Stimulated activated CD8-positive, alpha-beta memory T cell treated with anti-CD3 and anti-CD28 coated beads, Interleukin-4, amount 100 ng/mL, for 1 hour (primary cell): ENCODE measurements at regions not wholly inside any gene's neighbourhood (a gene's known extent, or its start where the extent isn't known, plus 50 kb on each side); places are given as distances from the start of the nearest gene placed in this dataset.
"Not testable (repeated sequence)": the region's sequence is repeated elsewhere in the genome, so short reads cannot be mapped to it uniquely, and the experiment has no call there.

Experiments used
- DNase-seq, 2 donors: peaks; one replicate each; pipeline ENCODE4 v3.0.0-alpha.2; 2020; ENCODE audit warnings: low read depth in 2 of 2, low spot score in 1 of 2

GRCh38 chr3:31179768-31180167 is 285.3 kb upstream of the GADL1 start:
- no peak for DNase-seq

DNA sequence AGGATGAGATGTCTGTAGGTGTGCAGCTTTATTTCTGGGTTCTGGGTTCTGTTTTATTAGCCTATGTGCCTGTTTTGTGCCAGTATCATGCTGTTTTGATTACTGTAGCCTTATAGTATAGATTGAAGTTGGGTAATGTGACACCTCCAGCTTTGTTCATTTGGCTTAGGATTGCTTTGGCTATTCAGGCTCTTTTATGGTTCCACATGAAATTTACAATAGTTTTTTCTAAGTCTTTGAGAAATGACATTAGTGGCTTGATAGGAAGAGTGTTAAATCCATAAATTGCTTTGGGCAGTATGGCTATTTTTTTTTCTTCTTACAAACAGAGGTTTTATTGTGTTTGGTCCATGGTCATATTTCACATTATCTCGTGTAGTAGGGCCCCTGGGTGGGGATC is 285.8 kb upstream of the GADL1 start:
- DNase-seq: no peak

GRCh38 chr3:31181661-31182060 is 287.2 kb upstream of the GADL1 start:
- DNase-seq: no peak

DNA sequence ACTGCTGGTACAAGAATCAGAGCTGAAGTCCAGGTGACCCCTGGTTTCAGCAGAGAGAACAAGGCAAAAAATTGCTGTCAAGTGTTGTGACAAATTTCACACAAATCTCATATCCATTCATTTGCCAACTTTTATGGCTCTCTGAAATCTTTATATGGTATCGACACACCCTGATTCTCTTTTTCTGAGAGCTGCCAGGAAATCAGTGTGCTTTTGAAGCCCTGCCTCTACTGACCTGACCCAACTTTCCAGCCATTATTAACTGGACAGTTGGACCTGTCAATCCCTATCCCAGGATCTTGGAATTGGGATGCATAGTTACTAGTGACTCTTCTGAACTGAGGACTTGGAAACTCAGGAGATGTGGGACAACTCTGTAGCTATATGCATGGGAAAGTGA is 288.2 kb upstream of the GADL1 start:
- no peak for DNase-seq

- DNase-seq: no peak
Measured at GRCh38 chr3:31184261-31185061, 290.0 kb upstream of the GADL1 start.

GRCh38 chr3:31185062-31185357 is 290.5 kb upstream of the GADL1 start:
- DNase-seq: no peak

DNA sequence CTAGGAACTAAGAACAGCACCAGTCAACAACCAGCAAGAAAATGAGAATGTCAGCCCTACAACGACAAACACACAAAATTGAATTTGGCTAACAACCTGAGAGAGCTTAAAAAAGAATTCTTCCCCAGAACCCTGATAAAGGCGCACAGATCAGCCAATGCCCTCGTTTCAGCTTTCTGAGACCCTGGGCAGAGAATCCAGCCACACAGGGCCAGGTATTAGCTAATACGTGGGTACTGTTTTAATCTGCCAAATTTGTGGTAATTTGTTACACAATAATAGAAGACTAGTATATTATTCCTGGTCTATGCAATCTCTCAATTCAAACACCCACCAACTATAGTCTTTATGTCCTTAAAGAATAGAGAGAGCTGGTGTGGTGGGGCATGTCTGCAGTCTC is 291.6 kb upstream of the GADL1 start:
- DNase-seq: no peak

- no peak for DNase-seq
Measured at GRCh38 chr3:31187380-31187779, 292.9 kb upstream of the GADL1 start.

DNA sequence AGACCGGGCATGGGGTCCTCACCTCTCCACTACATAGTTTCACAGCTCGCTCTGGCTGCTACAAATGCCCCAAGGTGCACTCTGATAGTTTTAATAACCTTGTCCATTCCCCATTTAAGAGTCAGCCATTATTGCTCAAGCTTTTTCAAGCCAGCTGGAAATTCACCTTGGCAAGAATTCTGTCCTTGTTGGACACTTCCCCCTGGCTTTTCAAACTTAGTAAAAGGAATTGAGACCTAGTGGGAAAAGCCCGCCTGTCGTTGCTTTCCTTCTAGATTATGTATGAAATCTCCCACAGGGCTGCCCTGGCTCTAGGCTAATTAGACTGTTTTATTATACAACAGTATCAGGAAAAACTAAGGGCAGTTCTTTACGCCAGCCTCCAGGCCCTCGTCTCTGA is 293.7 kb upstream of the GADL1 start:
- DNase-seq: no peak

DNA sequence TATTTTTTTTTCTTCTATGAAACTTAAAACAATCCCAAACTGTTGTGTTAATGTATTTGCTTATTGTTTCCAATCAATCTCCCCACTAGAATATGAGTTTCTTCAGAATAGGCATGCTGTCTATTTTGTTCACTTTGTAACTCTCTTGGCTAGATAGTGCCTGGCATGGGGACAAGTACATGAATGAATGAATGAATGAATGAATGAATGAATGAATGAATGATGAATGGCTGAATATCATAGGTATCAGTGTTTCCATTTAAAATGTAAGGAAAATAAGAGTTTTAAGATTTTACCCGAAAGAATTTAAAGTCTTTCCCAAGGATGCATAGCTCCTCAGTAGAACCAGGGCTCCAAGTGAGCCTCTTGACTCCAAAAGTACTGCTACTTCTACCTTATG is 294.9 kb upstream of the GADL1 start:
- DNase-seq: no peak

DNA sequence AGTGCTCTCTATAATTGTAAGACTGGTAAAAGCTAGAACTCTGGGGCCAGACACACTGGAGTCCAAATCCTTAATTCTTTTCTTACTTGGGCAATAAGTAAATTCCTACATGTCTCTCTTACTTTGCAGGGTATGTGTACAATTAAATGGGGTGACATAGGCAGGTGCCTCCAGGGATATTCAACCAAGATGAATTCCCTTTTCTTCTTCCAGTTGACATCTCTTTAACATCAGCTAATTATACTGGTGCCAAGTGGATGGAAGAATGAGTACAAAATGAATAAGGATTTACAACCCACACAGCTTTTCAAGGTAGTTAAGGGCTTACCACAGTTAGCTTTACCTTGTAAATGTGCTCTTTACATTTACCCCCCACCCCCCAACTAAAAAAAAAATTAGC is 295.5 kb upstream of the GADL1 start:
- no peak for DNase-seq

- DNase-seq: no peak
Measured at GRCh38 chr3:31191354-31191753, 296.9 kb upstream of the GADL1 start.

- no peak for DNase-seq
Measured at GRCh38 chr3:31193429-31193828, 299.0 kb upstream of the GADL1 start.

DNA sequence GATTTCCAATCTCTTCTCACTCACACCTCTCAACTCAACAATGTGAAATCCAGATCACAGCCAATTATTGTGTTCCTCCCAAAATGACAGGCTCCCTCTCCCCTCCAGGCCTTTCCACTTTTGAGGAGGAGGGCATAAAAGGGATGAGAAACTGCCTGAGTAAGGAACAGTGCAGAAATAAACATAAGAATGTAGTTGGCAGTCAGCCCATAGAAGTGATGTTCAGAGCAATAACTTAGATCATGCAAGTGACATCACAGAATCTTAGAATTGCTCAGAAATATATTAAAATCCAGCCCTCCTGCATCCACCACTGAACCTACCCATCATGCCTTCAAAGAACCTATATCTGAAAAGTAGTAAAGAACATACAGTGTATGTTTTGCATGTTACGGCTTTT is 299.4 kb upstream of the GADL1 start:
- DNase-seq: no peak

GRCh38 chr3:31196261-31196660 is 301.8 kb upstream of the GADL1 start:
- no peak for DNase-seq

- DNase-seq: no peak
Measured at GRCh38 chr3:31196881-31197364, 302.5 kb upstream of the GADL1 start.

DNA sequence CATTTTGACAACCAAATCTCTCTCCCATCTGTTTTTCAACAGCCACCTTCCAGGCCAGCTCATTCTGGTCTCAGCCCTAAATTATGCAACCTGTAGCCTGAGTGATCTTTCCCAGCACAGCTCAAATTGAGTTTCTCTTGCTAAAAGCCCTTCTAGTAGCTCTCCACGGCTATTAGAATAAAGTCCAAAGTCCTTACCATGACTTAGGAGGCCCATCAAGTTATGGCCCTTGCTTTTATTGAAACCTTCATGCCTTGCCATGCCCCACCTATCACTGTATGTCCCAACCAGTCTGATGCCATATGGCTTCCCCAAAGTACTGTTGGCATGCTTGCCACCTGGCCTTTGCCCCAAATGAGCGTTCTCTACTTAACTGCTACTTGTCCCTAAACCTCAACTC is 303.5 kb upstream of the GADL1 start:
- DNase-seq: no peak

DNA sequence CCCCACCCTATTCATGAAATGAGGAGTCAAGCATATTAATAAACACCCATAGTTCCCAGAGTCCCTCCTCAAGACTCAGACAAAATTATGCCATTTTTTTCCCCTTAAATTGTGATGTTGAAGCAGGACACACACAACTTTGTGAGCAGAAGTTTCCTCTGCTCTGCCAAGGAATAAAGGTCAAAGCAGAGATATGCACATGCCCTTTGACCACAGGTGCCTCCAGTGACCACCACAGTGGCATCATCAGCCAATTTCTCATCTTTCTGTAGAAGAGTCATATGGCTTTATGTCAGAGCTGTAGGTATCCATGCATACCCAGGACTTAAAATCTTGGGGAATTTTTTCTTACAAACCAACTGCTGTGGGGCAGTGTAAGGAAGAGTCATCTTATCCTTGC is 304.4 kb upstream of the GADL1 start:
- no peak for DNase-seq

DNA sequence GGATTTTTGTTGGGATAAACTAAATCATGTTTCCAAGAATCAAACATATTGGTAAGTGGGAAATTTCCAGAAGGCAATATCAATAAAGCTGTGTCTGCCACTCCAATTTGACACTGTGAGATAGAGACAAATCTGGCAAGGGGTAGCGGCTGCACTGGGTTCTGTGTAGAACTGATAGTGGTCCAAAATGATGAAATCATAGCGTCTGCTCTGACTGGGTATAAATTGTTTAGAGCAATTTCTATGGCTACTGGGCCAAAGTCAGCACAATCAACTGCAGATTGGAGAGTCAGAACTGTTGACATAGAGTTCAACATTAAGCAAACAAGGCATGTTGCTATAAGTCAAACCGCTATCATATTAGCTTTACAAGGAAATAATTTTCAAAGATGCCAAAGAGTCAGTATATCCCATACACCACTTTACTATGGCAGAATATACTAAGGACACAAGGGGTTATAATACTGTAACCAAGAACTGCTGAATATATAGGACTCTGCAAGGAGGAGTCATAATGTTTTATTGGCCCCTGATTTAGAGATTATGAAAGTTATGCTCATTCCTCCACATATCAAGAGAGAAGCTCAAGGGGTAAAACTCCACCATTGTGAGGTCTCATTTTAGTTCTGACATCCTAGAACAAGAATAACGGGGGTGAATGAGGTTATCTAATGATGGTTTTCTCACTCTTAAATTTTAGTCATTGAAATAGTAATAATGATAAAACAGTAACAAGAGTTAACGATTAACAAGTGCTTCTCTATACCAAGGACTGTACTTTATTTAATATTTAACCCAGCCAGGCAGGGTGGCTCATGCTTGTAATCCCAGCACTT is 309.7 kb upstream of the GADL1 start:
- DNase-seq: no peak

- DNase-seq: not testable (repeated sequence)
Measured at GRCh38 chr3:31204796-31205056, 310.3 kb upstream of the GADL1 start.

GRCh38 chr3:31210068-31210645 is 315.7 kb upstream of the GADL1 start:
- no peak for DNase-seq

- no peak for DNase-seq
Measured at GRCh38 chr3:31213869-31214486, 318.7 kb upstream of the STT3B start.
